22Rv1 (cell line): ENCODE measurements at regions not wholly inside any gene's neighbourhood (a gene's known extent, or its start where the extent isn't known, plus 50 kb on each side); places are given as distances from the start of the nearest gene placed in this dataset.

Experiments
- ZFX ChIP-seq: fragments of 450-650 bp; IDR thresholded peaks from 2 replicates; pipeline ENCODE4 v1.6.1; 2017; ENCODE audit warnings: antibody characterized with exemption, borderline replicate concordance
- TF ChIP-seq, protein P1 (sequence below): fragments of 450-650 bp; IDR thresholded peaks from 2 replicates; pipeline ENCODE4 v1.5.1; 2017; ENCODE audit warnings: mild to moderate bottlenecking

DNA sequence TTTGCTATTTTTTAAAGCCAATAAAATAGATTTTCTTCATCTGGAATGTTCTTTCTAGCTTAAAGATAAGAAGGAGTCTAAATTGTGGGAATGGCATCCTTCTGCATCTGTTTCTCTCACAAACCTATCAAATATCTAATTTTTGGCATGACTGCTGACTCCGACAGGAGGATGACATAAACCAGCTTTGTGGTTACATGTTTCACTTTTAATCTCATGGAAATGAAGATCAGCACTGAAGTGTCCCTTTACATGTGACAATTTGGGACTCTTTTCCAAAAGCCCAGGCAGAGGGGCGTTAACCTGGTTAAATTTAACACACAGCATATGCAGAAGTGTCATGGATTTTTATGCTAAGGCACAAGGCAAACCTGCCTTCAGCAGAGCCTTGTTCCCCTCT lies 694.7 kb downstream of the ARHGAP15 start:
- TF ChIP-seq, protein P1, sequence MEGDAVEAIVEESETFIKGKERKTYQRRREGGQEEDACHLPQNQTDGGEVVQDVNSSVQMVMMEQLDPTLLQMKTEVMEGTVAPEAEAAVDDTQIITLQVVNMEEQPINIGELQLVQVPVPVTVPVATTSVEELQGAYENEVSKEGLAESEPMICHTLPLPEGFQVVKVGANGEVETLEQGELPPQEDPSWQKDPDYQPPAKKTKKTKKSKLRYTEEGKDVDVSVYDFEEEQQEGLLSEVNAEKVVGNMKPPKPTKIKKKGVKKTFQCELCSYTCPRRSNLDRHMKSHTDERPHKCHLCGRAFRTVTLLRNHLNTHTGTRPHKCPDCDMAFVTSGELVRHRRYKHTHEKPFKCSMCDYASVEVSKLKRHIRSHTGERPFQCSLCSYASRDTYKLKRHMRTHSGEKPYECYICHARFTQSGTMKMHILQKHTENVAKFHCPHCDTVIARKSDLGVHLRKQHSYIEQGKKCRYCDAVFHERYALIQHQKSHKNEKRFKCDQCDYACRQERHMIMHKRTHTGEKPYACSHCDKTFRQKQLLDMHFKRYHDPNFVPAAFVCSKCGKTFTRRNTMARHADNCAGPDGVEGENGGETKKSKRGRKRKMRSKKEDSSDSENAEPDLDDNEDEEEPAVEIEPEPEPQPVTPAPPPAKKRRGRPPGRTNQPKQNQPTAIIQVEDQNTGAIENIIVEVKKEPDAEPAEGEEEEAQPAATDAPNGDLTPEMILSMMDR = no peak
- no peak for TF ChIP-seq ZFX
